BLaER1 treated with 17β-estradiol and CSF1 and Interleukin-3, amounts not matched to agents 10 nM and 100 nM (cell line): ENCODE measurements at regions not wholly inside any gene's neighbourhood (a gene's known extent, or its start where the extent isn't known, plus 50 kb on each side); places are given as distances from the start of the nearest gene placed in this dataset.

Source experiments
- H3K27ac ChIP-seq, 11 experiments: shearing (Covaris generic); formaldehyde crosslinking; 2 replicates each; pipeline ENCODE4 v1.8.1; 2022
- H3K27me3 ChIP-seq, 11 experiments: shearing (Covaris generic); formaldehyde crosslinking; 2 replicates each; pipeline ENCODE4 v1.8.1; 2022
- H3K36me3 ChIP-seq, 11 experiments: shearing (Covaris generic); formaldehyde crosslinking; 2 replicates each; pipeline ENCODE4 v1.8.1; 2022
- H3K4me1 ChIP-seq, 10 experiments: shearing (Covaris generic); formaldehyde crosslinking; 2 replicates each; pipeline ENCODE4 v1.8.1; 2022
- H3K4me2 ChIP-seq, 11 experiments: shearing (Covaris generic); formaldehyde crosslinking; 2 replicates each; pipeline ENCODE4 v1.8.1; 2022
- H3K4me3 ChIP-seq, 10 experiments: shearing (Covaris generic); formaldehyde crosslinking; 2 replicates each; pipeline ENCODE4 v1.8.1; 2022
- H3K9ac ChIP-seq, 11 experiments: shearing (Covaris generic); formaldehyde crosslinking; 2 replicates each; pipeline ENCODE4 v1.8.1; 2022
- H3K9me3 ChIP-seq, 11 experiments: shearing (Covaris generic); formaldehyde crosslinking; replicated peaks in 1 of 11; 2 replicates each; pipeline ENCODE4 v1.8.1; 2022
- H4K20me1 ChIP-seq, 11 experiments: shearing (Covaris generic); formaldehyde crosslinking; 2 replicates each; pipeline ENCODE4 v1.8.1; 2022
- Cebpa-rat ChIP-seq, 11 experiments: shearing (Covaris generic); IDR thresholded peaks; 2 replicates each; pipeline ENCODE4 v1.8.1; 2022

GRCh38 chr1:38560457-38560856 lies 299.1 kb downstream of the RRAGC start:
- Histone ChIP-seq H3K9ac (peak overlapping the region in 5 of 11 experiments; percentile 10 to 52 (median 47); a peak in 7 of 22 replicates), H3K4me2 (peak overlapping the region; percentile 86 to 98 (median 94))
- no peak for TF ChIP-seq Cebpa-rat (IDR thresholded peaks at IDR 0.05)

GRCh38 chr1:38559446-38560165 lies 300.0 kb downstream of the RRAGC start:
- Histone ChIP-seq H3K4me3 (peak overlapping the region; percentile 14 to 59 (median 44); a peak in 14 of 20 replicates), H3K4me2 (peak overlapping the region; percentile 86 to 98 (median 94)), H3K27me3 (no peaks in the 10 kb centered on the region), H3K9me3 (no peaks in the 10 kb centered on the region), H4K20me1 (no peaks in the 10 kb centered on the region), H3K36me3 (no peaks in the 10 kb centered on the region), H3K9ac (peak overlapping the region in 9 of 11 experiments; percentile 23 to 60 (median 46); a peak in 13 of 22 replicates), H3K4me1 (peaks cover 21 to 60% (median 53%) of the 10 kb centered on the region in 10 experiments), H3K27ac (peak overlapping the region in 7 of 11 experiments; percentile 19 to 43 (median 34); a peak in 8 of 22 replicates)
- TF ChIP-seq Cebpa-rat (IDR thresholded peaks at IDR 0.05) = no peak

More at GRCh38 chr1:38560457-38560856, 299.1 kb downstream of the RRAGC start:
- Histone ChIP-seq H3K27ac (no peak overlapping the region), H3K4me3 (peak overlapping the region in 7 of 10 experiments; percentile 14 to 59 (median 42); a peak in 8 of 20 replicates), H3K4me1 (peaks cover 21 to 64% (median 56%) of the 10 kb centered on the region in 10 experiments), H3K36me3 (no peaks in the 10 kb centered on the region), H4K20me1 (no peaks in the 10 kb centered on the region), H3K9me3 (no peaks in the 10 kb centered on the region), H3K27me3 (no peaks in the 10 kb centered on the region)

GRCh38 chr1:38558500-38559445 lies 300.8 kb downstream of the RRAGC start:
- peak overlapping the region; percentile 81 to 98 (median 93) for H3K4me2 ChIP-seq
- TF ChIP-seq Cebpa-rat (IDR thresholded peaks at IDR 0.05) = no peak
- H3K9ac ChIP-seq = peak overlapping the region in 6 of 11 experiments; percentile 5 to 53 (median 22); a peak in 7 of 22 replicates

DNA sequence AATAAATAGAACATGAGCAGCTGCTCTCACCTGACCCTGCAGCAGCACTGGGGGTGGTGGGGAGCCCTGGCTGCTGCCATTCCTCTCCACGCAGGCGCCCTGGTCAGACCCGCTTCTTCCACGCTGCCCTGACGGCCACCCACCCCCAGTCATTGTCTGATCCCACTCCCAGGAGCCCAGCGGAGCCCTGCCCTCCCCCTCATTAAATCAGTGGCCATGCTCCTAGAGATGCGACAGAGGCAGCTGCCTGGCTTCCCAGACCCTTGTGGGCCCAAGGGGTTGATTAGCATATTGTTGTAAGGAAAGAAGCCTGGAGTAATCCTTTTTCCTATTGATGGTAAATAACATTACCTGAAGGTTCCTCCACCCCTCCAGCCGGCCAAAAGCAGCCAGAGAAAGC lies 301.5 kb downstream of the RRAGC start:
- Histone ChIP-seq H3K4me1 (peaks cover 21 to 46% (median 39%) of the 10 kb centered on the region in 10 experiments), H3K27me3 (no peaks in the 10 kb centered on the region)

More at GRCh38 chr1:38558500-38559445, 300.8 kb downstream of the RRAGC start:
- no peaks in the 10 kb centered on the region for H3K9me3 ChIP-seq
- peaks cover 21 to 51% (median 45%) of the 10 kb centered on the region in 10 experiments for H3K4me1 ChIP-seq
- H3K36me3 ChIP-seq = no peaks in the 10 kb centered on the region
- peak overlapping the region in 7 of 11 experiments; percentile 2 to 43 (median 29); a peak in 6 of 22 replicates for H3K27ac ChIP-seq
- peak overlapping the region in 8 of 10 experiments; percentile 19 to 58 (median 40); a peak in 7 of 20 replicates for H3K4me3 ChIP-seq
- no peaks in the 10 kb centered on the region for H3K27me3 ChIP-seq
- no peaks in the 10 kb centered on the region for H4K20me1 ChIP-seq

GRCh38 chr1:38555594-38555993 lies 304.0 kb downstream of the RRAGC start:
- Histone ChIP-seq H3K36me3 (no peaks in the 10 kb centered on the region), H3K27ac (no peak overlapping the region), H4K20me1 (no peaks in the 10 kb centered on the region), H3K4me2 (no peak overlapping the region), H3K9ac (no peak overlapping the region), H3K4me1 (peaks cover 16 to 33% (median 29%) of the 10 kb centered on the region in 10 experiments), H3K4me3 (no peak overlapping the region), H3K9me3 (no peaks in the 10 kb centered on the region), H3K27me3 (no peaks in the 10 kb centered on the region)
- TF ChIP-seq Cebpa-rat (IDR thresholded peaks at IDR 0.05) = no peak

More for the DNA sequence above, 301.5 kb downstream of the RRAGC start:
- H3K36me3 ChIP-seq = no peaks in the 10 kb centered on the region
- no peak overlapping the region for H3K9ac ChIP-seq
- H4K20me1 ChIP-seq = no peaks in the 10 kb centered on the region
- H3K4me2 ChIP-seq = peak overlapping the region in 4 of 11 experiments; percentile 20 to 26 (median 23); a peak in 5 of 22 replicates
- H3K27ac ChIP-seq = no peak overlapping the region
- no peak overlapping the region for H3K4me3 ChIP-seq
- no peaks in the 10 kb centered on the region for H3K9me3 ChIP-seq
- no peak for TF ChIP-seq Cebpa-rat (IDR thresholded peaks at IDR 0.05)

DNA sequence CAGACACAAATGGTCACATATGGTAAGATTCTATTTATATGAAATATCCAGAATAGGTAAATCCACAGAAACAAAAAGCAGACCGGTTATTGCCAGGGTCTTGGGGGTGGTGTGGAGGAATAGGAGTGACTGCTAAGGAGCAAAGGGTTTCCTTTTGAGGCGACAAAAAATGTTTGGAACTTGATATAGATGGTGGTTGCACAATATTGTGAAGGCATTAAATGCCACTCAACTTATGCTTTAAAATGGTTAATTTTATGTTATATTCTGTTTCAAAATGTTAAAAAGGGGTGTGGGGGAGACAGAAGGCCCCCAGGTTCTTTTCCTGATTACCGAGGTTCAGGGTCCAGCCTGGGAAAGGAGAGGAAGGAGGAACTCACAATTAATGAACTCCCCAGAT lies 304.4 kb downstream of the RRAGC start:
- no peak for TF ChIP-seq Cebpa-rat (IDR thresholded peaks at IDR 0.05)
- Histone ChIP-seq H4K20me1 (no peaks in the 10 kb centered on the region), H3K36me3 (no peaks in the 10 kb centered on the region), H3K9ac (no peak overlapping the region), H3K4me2 (no peak overlapping the region), H3K27me3 (no peaks in the 10 kb centered on the region), H3K4me1 (peaks cover 12 to 29% (median 25%) of the 10 kb centered on the region in 10 experiments), H3K27ac (no peak overlapping the region), H3K4me3 (no peak overlapping the region), H3K9me3 (no peaks in the 10 kb centered on the region)

- Histone ChIP-seq H3K36me3 (no peaks in the 10 kb centered on the region), H3K9me3 (no peaks in the 10 kb centered on the region), H3K9ac (no peak overlapping the region), H3K27me3 (no peaks in the 10 kb centered on the region), H4K20me1 (no peaks in the 10 kb centered on the region), H3K4me1 (no peaks in the 10 kb centered on the region), H3K4me2 (no peak overlapping the region), H3K4me3 (no peak overlapping the region), H3K27ac (no peak overlapping the region)
- no peak for TF ChIP-seq Cebpa-rat (IDR thresholded peaks at IDR 0.05)
Observed at GRCh38 chr1:38551318-38552307, 308.0 kb downstream of the RRAGC start.

DNA sequence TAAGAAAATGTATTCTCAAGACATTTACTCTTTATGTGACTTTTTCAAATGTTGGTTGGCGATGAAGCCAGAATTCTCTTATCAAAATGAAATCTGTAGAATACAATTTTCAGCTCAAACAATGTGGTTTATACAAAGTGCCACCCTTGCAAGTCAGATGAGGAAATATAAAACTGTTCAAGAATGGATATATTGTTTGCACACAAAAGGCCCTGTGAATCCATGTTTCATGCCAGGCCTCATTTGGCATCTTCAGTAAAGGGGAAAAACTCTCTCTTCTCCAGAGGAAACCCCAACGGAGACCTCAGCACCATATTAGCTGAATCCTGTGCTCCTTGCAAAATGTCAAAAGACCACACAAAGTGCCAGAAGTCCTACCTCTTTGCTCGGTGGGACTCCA lies 310.4 kb downstream of the RRAGC start:
- no peaks in the 10 kb centered on the region for H3K4me1 ChIP-seq
- H3K9ac ChIP-seq = no peak overlapping the region
- H3K4me2 ChIP-seq = no peak overlapping the region
- no peaks in the 10 kb centered on the region for H3K36me3 ChIP-seq
- TF ChIP-seq Cebpa-rat (IDR thresholded peaks at IDR 0.05) = no peak
- no peak overlapping the region for H3K27ac ChIP-seq
- H4K20me1 ChIP-seq = no peaks in the 10 kb centered on the region
- H3K9me3 ChIP-seq = no peaks in the 10 kb centered on the region
- H3K27me3 ChIP-seq = no peaks in the 10 kb centered on the region
- H3K4me3 ChIP-seq = no peak overlapping the region
